DMS 273 treated with DMSO at 0.1 percent for 48 hours (cell line): ENCODE measurements at regions not wholly inside any gene's neighbourhood (a gene's known extent, or its start where the extent isn't known, plus 50 kb on each side); places are given as distances from the start of the nearest gene placed in this dataset.

ENCODE experiments used
- DNase-seq: peaks from one replicate; lab custom pipeline; 2025; lab: John Stamatoyannopoulos, UW

DNA sequence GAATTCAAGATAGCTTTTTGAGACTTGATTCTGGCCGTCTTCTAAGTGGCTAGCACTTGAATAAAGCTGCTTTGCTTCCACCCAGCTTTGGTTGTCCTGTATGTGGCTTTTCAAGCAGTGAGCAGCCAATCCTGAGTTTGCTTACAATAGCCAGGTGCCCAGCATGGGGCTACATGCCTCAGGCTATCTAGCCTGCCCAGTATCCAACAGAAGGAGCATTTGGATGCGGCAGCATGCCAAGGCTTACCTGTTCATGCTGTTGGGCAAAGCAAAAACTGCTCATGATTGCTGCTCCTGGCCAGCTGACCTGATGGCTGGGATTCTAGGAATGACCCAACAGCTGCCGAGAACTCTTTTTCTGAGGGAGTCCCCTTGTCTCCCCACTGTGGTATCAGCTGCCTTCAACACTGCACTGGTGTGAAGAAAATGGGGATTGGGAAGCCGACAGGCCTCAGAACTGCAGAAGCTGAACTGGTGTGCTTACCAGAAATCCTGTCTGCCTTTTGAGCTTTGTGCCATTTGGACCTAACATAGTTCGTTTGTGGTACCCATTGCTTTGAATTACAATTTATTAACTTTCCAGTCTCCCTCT, 618.9 kb upstream of the IGFBP3 start:
- DNase-seq = no peak

DNA sequence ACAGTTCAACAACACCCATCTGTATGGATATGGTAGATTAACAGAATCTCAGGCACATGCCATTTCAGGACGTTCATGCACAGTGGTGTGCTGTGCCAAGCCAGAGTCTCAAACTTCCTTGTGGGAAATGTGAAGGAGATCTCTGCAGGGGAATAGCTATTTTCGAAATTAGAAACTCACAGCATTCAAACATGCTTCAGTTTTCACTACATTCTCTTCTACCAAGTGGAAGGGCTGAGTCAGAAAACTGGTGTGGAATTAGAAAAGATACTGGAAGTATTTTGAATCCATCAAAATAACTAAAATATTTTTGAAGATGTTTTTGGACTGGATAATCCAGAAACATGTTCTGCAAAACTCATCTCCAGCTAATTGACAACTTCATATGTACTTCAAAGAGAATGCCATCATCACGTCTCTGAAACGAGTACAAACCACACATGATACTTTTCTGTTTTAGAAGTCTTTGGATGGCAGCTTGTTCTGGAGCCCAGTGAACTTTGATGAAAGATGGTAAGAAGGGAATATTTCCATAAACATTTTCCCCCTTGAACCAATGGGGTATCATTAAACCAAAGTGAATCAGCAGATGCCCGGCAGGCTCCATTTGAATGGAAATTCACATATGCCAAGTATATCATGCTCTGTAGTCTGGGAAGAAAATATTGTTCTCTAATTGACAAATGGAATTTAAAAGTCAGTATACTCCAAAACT, 616.3 kb upstream of the IGFBP3 start:
- DNase-seq = no peak

DNA sequence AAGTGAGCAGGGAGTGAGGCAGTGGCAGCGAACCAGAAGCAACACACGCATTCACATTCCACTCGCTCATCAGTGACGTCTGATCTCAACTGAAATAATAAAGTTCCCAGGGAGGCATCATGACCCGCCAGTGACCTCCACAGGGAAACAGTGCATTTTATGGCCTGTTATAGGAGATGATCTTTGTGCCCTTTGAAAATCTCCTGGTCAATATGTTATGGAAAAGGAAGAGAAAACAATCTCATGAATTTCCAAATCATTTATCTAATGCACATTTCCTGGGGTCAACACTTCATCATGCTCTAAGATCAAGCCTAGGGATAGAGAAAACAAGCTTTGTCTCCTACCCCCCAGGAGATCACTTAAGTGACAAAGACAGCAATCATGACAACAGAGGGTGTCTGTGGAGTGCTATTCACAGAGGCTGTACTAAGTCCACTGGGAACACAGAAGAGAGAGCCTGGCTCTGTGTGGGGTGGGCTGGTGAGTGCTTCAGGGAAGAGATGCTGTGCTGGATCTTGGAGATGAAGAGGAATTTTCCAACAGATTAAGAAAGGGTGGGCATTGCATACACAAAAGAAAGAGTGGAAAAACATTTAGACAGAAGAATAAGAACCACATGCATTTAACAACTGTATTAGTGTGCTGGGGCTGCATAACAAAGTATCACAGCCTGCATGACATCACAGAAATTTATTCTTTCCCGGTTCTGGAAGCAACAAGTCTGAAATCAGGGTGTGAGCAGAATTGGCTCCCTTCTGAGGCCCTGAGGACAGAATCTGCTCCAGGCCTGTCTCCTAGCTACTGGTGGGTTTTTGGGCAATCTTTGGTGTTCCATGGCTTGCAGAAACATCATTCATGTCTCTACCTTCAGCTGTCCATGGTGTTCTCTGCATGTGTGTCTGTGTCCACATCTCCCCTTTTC, 613.9 kb upstream of the IGFBP3 start:
- DNase-seq = no peak

- DNase-seq = no peak
Measured at GRCh38 chr7:46533946-46534345, 612.9 kb upstream of the IGFBP3 start.

DNA sequence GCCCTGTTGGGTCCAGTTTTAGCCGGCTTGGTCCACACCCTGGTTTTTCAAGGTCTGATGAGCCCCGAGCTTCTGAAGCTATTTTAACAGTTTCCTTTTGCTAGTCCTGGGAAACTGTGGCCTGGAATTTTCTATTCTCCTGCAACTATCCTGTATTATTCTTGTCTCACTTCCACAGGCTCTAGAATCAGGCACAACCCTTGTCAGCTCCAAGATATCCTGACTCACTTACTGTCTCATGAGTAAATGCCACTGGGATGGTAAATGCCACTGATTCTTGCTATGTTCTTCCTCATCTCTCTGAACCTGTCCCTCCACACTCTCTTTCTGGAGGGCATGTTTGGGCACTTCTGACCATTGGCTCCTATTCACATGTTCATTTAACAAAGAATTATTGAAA, 611.5 kb upstream of the IGFBP3 start:
- no peak for DNase-seq

DNA sequence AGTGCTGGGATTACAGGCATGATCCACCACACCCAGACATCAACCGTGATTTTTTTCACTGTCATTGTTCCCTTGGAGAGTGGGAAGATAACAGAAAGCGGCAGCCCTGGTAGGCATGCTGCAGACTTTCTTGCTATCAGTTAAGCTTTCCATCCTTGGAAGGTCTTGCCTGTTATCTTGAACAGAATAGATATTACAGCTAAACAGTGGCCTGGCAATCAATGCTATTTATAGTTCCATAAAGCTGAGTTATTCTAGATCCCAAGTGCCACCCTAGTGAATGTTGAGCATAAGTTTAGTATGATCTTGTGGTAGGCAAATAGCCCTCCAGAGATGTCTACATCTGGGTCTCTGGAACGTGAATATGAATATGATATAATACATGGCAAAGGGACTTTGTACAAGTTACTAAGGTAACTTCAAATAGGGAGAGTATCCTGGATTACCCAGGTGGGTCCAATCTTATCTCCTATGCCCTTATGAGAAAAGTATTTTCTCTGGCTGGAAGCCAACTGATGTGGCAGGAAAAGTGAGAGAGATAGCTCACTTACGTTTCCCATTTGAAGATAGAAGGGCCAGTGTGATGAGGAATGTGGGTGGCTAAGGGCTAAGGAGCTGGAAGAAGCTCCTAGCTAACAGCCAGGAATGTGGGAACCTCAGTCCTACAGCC, 609.1 kb upstream of the IGFBP3 start:
- no peak for DNase-seq

- DNase-seq = no peak
Measured at GRCh38 chr7:46527360-46527759, 606.3 kb upstream of the IGFBP3 start.

- no peak for DNase-seq
Measured at GRCh38 chr7:46525876-46526275, 604.8 kb upstream of the IGFBP3 start.

- no peak for DNase-seq
Measured at GRCh38 chr7:46524350-46524749, 603.3 kb upstream of the IGFBP3 start.

DNA sequence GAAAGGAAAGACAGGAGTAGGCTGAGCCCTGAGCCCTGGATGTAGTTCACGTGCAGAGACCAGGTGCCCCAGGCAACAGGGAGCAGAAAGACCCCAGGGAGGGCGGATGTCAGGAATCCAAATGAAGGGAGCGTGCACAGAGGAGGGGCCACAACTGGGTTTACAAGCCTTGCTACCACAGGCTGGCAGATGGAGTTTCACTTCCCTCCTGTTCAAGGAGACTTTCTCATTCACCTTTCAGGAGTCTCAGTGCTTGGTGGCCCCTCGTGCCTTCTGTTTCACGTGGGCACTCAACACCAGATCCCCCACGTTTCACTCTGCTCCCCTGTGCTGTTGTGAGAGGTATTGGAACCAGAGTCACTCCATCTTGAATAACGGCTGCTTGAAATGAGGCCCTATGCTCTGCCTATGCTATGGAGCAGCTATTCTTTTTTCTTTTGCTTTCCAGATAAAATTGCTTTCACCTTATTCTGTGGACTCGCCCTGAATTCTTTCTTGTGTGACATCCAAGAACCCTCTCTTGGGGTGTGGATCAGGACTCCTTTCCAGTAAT, 601.4 kb upstream of the IGFBP3 start:
- DNase-seq = no peak

DNA sequence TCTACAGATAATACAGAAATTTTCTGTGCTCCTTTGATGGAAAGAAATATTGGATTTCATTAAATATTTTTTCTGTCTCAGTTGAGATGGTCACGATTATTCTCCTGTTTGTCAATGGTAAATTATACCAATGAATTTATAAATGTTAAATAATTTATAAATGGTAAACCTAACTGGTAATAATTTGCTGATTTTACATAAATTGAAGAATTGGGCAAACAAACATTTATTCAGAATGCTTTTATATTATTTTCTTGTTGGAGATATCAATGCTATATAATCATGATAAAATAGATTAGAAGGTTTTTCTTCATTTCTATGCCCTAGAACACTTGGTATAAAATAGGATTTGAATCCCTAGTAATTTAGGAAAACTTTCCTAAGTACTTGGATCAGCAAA, 597.6 kb upstream of the IGFBP3 start:
- DNase-seq = no peak

GRCh38 chr7:46515844-46516590, 594.9 kb upstream of the IGFBP3 start:
- DNase-seq = no peak

- no peak for DNase-seq
Measured at GRCh38 chr7:46513447-46513848, 592.4 kb upstream of the IGFBP3 start.

DNA sequence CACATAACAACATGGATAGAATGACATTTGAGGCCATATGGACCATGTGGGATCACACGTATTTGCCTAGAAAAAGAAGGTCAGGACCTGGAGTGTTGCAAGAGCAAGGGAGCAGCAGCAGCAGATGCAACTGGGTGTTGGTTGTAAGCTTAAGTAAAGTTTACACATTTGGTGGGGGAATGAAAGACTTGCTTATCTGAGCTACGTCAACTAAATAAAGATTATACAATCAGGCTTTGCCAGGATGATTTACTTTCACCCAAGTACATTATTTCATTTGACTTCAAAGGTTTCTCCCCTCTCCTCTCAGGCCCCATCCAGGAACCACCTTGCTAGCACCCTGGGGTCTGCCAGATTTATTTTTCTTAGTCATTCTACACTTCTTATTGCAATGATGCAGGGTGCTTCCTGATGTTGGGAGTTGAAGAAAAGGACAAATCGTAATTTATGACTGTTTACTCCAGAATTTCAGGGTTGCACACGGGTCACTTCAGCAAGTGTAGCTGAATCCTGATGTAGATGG, 591.9 kb upstream of the IGFBP3 start:
- no peak for DNase-seq

GRCh38 chr7:46511442-46512215, 590.6 kb upstream of the IGFBP3 start:
- DNase-seq = no peak

GRCh38 chr7:46508583-46508982, 587.5 kb upstream of the IGFBP3 start:
- no peak for DNase-seq

DNA sequence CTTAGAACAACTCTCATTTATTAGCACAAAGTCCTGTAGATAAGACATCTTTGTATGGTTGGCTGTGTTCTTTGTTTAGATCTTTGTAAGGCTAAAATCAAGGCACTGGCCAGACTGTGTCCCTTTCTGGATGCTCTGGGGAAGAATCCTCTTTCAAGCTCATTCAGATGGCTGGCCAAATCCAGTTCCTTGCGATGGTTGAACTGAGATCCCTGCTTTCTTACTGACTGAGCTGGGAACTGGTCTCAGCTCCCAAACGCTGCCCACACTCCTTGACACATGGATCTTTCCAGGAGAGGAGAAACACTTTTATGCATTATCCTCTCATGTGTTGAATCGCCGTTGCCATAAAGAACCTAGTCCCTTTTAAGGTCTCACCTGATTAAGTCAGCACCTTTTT, 586.5 kb upstream of the IGFBP3 start:
- no peak for DNase-seq

DNA sequence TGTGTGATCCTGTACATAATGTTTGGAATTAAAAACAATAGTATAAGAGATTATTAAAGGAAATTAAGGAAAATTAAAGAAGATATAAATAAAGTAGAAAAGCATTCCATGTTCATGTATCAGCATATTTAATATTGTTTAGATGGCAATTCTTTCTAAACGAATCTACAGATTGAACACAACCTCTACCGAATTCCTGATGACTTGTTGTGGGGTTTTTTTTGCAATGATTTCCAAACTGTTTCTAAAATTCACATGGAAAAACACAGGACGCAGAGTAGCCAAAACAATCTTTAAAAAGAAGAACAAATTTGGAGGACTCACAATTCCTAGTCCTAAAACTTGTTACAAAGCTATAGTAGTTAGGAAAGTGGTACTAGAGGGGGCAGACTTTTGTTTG, 573.4 kb upstream of the IGFBP3 start:
- DNase-seq = no peak

- DNase-seq = no peak
Measured at GRCh38 chr7:46494028-46494427, 573.0 kb upstream of the IGFBP3 start.

- no peak for DNase-seq
Measured at GRCh38 chr7:46493196-46493595, 572.1 kb upstream of the IGFBP3 start.
